Brain microvascular endothelial cell (primary cell): ENCODE measurements at regions not wholly inside any gene's neighbourhood (a gene's known extent, or its start where the extent isn't known, plus 50 kb on each side); places are given as distances from the start of the nearest gene placed in this dataset.

Source experiments
- DNase-seq: peaks from one replicate; pipeline ENCODE4 v3.0.0-alpha.2; 2020
- H3K27ac ChIP-seq: fragments of 250-450 bp; sonication (Bioruptor Pico); 2 replicates; pipeline ENCODE4 v1.5.1; 2020; ENCODE audit warnings: mild to moderate bottlenecking, moderate library complexity
- H3K27me3 ChIP-seq: fragments of 250-450 bp; sonication (Bioruptor Pico); replicated peaks from 2 replicates; pipeline ENCODE4 v1.5.1; 2020; ENCODE audit warnings: mild to moderate bottlenecking
- H3K36me3 ChIP-seq: fragments of 250-450 bp; sonication (Bioruptor Pico); replicated peaks from 2 replicates; pipeline ENCODE4 v1.5.1; 2020; ENCODE audit warnings: mild to moderate bottlenecking
- H3K4me3 ChIP-seq: 2 replicates; pipeline ENCODE4 v1.5.1; 2011; ENCODE audit warnings: low read depth, mild to moderate bottlenecking, control low read depth, low read length, moderate library complexity
- CTCF ChIP-seq: IDR thresholded peaks from 2 replicates; pipeline ENCODE4 v1.5.1; 2011; ENCODE audit warnings: low read depth, mild to moderate bottlenecking, moderate library complexity, low read length, control low read depth, inconsistent platforms; ENCODE audit errors: missing control alignments
- in situ Hi-C: cut with HindIII; loops from 2 replicates; pipeline ENCODE4 v1.10.0; 2017; ENCODE audit warnings: low sequenced_read_pairs, low pct_ligation_motif_present

- no peak for DNase-seq
- in situ Hi-C loops, result no loop called here
- H3K4me3 ChIP-seq, result no peak overlapping the region
- no peak overlapping the region for H3K27ac ChIP-seq
- H3K27me3 ChIP-seq, result no peaks in the 10 kb centered on the region
- TF ChIP-seq CTCF, result no peak
- no peaks in the 10 kb centered on the region for H3K36me3 ChIP-seq
Observed at GRCh38 chr9:27750566-27750965, 177.3 kb upstream of the C9orf72 start.

GRCh38 chr9:27752069-27752468, 178.8 kb upstream of the C9orf72 start:
- H3K27me3 ChIP-seq, result no peaks in the 10 kb centered on the region
- in situ Hi-C loops, result no loop called here
- no peak for DNase-seq
- no peaks in the 10 kb centered on the region for H3K36me3 ChIP-seq
- no peak overlapping the region for H3K27ac ChIP-seq
- no peak for TF ChIP-seq CTCF
- no peak overlapping the region for H3K4me3 ChIP-seq

- H3K27ac ChIP-seq, result no peak overlapping the region
- no peak for DNase-seq
- no peak for TF ChIP-seq CTCF
- H3K27me3 ChIP-seq, result no peaks in the 10 kb centered on the region
- H3K36me3 ChIP-seq, result no peaks in the 10 kb centered on the region
- no peak overlapping the region for H3K4me3 ChIP-seq
- in situ Hi-C loops, result no loop called here
Observed at GRCh38 chr9:27755846-27756245, 182.6 kb upstream of the C9orf72 start.

- H3K27me3 ChIP-seq, result no peaks in the 10 kb centered on the region
- no peak for DNase-seq
- H3K36me3 ChIP-seq, result no peaks in the 10 kb centered on the region
- no peak overlapping the region for H3K27ac ChIP-seq
- TF ChIP-seq CTCF, result no peak
- H3K4me3 ChIP-seq, result no peak overlapping the region
- in situ Hi-C loops, result no loop called here
Observed at GRCh38 chr9:27756418-27756817, 183.1 kb upstream of the C9orf72 start.

- Histone ChIP-seq H3K27me3 (no peaks in the 10 kb centered on the region), H3K4me3 (no peak overlapping the region), H3K27ac (no peak overlapping the region), H3K36me3 (no peaks in the 10 kb centered on the region)
- in situ Hi-C loops, result no loop called here
- DNase-seq, result no peak
- TF ChIP-seq CTCF, result no peak
Observed at GRCh38 chr9:27763831-27764230, 190.6 kb upstream of the C9orf72 start.

- Histone ChIP-seq H3K4me3 (no peak overlapping the region), H3K36me3 (no peaks in the 10 kb centered on the region), H3K27ac (peak overlapping the region; percentile 66), H3K27me3 (no peaks in the 10 kb centered on the region)
- no peak for TF ChIP-seq CTCF
- in situ Hi-C loops, result no loop called here
- DNase-seq, result peak; percentile 56
Observed at GRCh38 chr9:27765266-27766072, 192.2 kb upstream of the C9orf72 start.
